Heart left ventricle (tissue), 13 donors: ENCODE measurements at regions not wholly inside any gene's neighbourhood (a gene's known extent, or its start where the extent isn't known, plus 50 kb on each side); places are given as distances from the start of the nearest gene placed in this dataset.

Experiments
- POLR2A ChIP-seq, 2 donors: fragments of 450-650 bp; IDR thresholded peaks; one replicate each; pipeline ENCODE4 v1.6.1; 2017; ENCODE audit warnings: antibody characterized with exemption in 2 of 2, mild to moderate bottlenecking in 2 of 2, moderate library complexity in 2 of 2
- TF ChIP-seq, protein P1 (sequence below), 12 donors: fragments of 200-600 bp; sonication (generic) in 4 of 12; IDR thresholded peaks; one replicate each; pipeline versions ENCODE4 v1.5.0 to v1.8.0; 2018 to 2022; ENCODE audit warnings: antibody characterized with exemption in 12 of 12, mild to moderate bottlenecking in 5 of 12
- donor health status: ischemic (EF 13 %, LVEDD 7.1; RV severe dilation, severe dysfunction).
- donor health status: DM: no; HTN: yes; CAD: no.
- donor health status: DM: no; HTN: no; CAD: no.
- donor health status: ischemic (EF 25% LVEDD 6.9; RV normal size, moderate dysfunction).
- donor health status: ischemic (EF 25% LVEDD 5.7; RV mildly dilated, moderate dysfunction).
- donor health status: ischemic (EF 35%, LVEDD 5.7; RV mildly dilated, moderate dysfunction).
- donor health status: nonischemic (EF 11% LVEDD 7.7; RV severe dilation, severe dysfunction).
- donor health status: DM: yes; HTN: yes; CAD: no.
- donor health status: PGD.
- donor health status: ischemic (EF 29% LVEDD 5.4; RV normal size, mild dysfunction).
- donor health status: nonischemic (EF 23%, LVEDD 6.1; RV moderate dilation, normal function).

DNA sequence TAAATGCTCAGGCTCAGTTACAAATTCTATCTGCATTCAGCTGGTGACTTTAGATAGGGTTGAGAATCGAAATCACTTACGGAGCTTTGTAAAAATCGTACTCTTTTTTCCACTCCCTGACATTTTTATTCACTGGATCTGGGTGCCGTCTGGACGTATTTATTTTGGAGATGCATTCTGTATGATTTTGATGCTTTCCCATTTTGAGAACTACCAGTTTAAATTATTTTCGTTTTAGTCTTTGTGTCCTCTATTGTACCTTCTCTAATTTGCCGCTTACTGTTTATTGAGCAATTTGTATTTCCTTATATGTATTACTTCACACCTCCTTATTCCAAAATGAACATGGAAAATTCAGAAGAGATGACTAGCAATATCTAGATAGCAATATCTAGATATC, 96.2 kb downstream of the FASLG start:
- TF ChIP-seq, protein P1, sequence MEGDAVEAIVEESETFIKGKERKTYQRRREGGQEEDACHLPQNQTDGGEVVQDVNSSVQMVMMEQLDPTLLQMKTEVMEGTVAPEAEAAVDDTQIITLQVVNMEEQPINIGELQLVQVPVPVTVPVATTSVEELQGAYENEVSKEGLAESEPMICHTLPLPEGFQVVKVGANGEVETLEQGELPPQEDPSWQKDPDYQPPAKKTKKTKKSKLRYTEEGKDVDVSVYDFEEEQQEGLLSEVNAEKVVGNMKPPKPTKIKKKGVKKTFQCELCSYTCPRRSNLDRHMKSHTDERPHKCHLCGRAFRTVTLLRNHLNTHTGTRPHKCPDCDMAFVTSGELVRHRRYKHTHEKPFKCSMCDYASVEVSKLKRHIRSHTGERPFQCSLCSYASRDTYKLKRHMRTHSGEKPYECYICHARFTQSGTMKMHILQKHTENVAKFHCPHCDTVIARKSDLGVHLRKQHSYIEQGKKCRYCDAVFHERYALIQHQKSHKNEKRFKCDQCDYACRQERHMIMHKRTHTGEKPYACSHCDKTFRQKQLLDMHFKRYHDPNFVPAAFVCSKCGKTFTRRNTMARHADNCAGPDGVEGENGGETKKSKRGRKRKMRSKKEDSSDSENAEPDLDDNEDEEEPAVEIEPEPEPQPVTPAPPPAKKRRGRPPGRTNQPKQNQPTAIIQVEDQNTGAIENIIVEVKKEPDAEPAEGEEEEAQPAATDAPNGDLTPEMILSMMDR (IDR thresholded peaks at IDR 0.05), result no peak
- TF ChIP-seq POLR2A (IDR thresholded peaks at IDR 0.05), result no peak
